Astrocyte (in vitro differentiated cells and primary cell): ENCODE measurements at regions not wholly inside any gene's neighbourhood (a gene's known extent, or its start where the extent isn't known, plus 50 kb on each side); places are given as distances from the start of the nearest gene placed in this dataset.

Experiments used
- EZH2 ChIP-seq: IDR thresholded peaks from 2 replicates; pipeline ENCODE4 v1.6.1; 2012; ENCODE audit warnings: mild to moderate bottlenecking, low read length, inconsistent platforms; ENCODE audit not compliant: insufficient read depth
- TF ChIP-seq, protein P1 (sequence below): IDR thresholded peaks from 2 replicates; pipeline ENCODE4 v1.5.1; 2011; ENCODE audit warnings: low read depth, mild to moderate bottlenecking, inconsistent platforms, low read length, moderate library complexity; ENCODE audit not compliant: insufficient read depth

- TF ChIP-seq, protein P1, sequence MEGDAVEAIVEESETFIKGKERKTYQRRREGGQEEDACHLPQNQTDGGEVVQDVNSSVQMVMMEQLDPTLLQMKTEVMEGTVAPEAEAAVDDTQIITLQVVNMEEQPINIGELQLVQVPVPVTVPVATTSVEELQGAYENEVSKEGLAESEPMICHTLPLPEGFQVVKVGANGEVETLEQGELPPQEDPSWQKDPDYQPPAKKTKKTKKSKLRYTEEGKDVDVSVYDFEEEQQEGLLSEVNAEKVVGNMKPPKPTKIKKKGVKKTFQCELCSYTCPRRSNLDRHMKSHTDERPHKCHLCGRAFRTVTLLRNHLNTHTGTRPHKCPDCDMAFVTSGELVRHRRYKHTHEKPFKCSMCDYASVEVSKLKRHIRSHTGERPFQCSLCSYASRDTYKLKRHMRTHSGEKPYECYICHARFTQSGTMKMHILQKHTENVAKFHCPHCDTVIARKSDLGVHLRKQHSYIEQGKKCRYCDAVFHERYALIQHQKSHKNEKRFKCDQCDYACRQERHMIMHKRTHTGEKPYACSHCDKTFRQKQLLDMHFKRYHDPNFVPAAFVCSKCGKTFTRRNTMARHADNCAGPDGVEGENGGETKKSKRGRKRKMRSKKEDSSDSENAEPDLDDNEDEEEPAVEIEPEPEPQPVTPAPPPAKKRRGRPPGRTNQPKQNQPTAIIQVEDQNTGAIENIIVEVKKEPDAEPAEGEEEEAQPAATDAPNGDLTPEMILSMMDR, result no peak
- TF ChIP-seq EZH2, result no peak
Observed at GRCh38 chr10:21293518-21294356, 231.7 kb downstream of the SKIDA1 start.
